22Rv1 (cell line): ENCODE measurements at regions not wholly inside any gene's neighbourhood (a gene's known extent, or its start where the extent isn't known, plus 50 kb on each side); places are given as distances from the start of the nearest gene placed in this dataset.

Experiments used
- CTCF ChIP-seq: fragments of 450-650 bp; IDR thresholded peaks from 2 replicates; pipeline ENCODE4 v1.5.1; 2017; ENCODE audit warnings: mild to moderate bottlenecking
- ZFX ChIP-seq: fragments of 450-650 bp; IDR thresholded peaks from 2 replicates; pipeline ENCODE4 v1.6.1; 2017; ENCODE audit warnings: antibody characterized with exemption, borderline replicate concordance

- no peak for TF ChIP-seq CTCF
- no peak for TF ChIP-seq ZFX
Measured at GRCh38 chr13:55091172-55091571, 2049.5 kb upstream of the PRR20A start.
